PFSK-1 (cell line): ENCODE measurements at regions not wholly inside any gene's neighbourhood (a gene's known extent, or its start where the extent isn't known, plus 50 kb on each side); places are given as distances from the start of the nearest gene placed in this dataset.

Experiments
- POLR2AphosphoS5 ChIP-seq: IDR thresholded peaks from 2 replicates; pipeline ENCODE4 v1.6.1; 2012; ENCODE audit warnings: low read depth, mild to moderate bottlenecking, control low read depth, low read length, moderate library complexity
- SIN3A ChIP-seq: IDR thresholded peaks from 2 replicates; pipeline ENCODE4 v1.6.1; 2012; ENCODE audit warnings: mild to moderate bottlenecking, low read length, moderate library complexity, borderline replicate concordance; ENCODE audit not compliant: insufficient read depth
- TF ChIP-seq, protein P1 (sequence below), 2 experiments: IDR thresholded peaks; 2 replicates each; pipeline versions ENCODE4 v1.6.1 to v1.8.0; 2011 to 2012; ENCODE audit warnings: low read depth in 2 of 2, low read length in 2 of 2, control low read depth in 1 of 2, inconsistent platforms in 1 of 2, mild to moderate bottlenecking in 1 of 2, moderate library complexity in 1 of 2; ENCODE audit not compliant: insufficient read depth in 1 of 2

DNA sequence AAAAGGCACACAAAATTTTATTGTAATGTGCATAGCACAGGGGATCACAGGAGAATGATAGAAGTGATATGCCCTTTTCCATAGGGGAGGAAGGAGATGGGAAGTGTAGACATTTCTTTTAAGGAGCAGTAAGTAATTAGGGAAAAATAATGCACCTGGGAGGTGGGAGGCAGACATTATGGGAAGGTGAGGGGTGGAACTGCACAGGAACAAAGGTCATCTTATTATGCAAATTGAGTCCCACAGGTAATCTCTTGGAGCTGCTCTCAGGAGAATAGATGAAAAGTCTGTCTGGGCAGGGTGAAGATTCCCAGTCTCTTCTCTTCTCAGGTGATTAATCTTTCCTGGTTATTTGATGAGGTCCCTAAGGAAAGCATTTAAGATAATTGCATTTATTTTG is 331.5 kb downstream of the ENC1 start:
- TF ChIP-seq, protein P1, sequence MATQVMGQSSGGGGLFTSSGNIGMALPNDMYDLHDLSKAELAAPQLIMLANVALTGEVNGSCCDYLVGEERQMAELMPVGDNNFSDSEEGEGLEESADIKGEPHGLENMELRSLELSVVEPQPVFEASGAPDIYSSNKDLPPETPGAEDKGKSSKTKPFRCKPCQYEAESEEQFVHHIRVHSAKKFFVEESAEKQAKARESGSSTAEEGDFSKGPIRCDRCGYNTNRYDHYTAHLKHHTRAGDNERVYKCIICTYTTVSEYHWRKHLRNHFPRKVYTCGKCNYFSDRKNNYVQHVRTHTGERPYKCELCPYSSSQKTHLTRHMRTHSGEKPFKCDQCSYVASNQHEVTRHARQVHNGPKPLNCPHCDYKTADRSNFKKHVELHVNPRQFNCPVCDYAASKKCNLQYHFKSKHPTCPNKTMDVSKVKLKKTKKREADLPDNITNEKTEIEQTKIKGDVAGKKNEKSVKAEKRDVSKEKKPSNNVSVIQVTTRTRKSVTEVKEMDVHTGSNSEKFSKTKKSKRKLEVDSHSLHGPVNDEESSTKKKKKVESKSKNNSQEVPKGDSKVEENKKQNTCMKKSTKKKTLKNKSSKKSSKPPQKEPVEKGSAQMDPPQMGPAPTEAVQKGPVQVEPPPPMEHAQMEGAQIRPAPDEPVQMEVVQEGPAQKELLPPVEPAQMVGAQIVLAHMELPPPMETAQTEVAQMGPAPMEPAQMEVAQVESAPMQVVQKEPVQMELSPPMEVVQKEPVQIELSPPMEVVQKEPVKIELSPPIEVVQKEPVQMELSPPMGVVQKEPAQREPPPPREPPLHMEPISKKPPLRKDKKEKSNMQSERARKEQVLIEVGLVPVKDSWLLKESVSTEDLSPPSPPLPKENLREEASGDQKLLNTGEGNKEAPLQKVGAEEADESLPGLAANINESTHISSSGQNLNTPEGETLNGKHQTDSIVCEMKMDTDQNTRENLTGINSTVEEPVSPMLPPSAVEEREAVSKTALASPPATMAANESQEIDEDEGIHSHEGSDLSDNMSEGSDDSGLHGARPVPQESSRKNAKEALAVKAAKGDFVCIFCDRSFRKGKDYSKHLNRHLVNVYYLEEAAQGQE (IDR thresholded peaks at IDR 0.05; ENCODE audit: insufficient read depth in 1 of 2, low read depth in 2 of 2, low read length in 2 of 2), result no peak
- TF ChIP-seq SIN3A (no peak), POLR2AphosphoS5 (no peak)
